GM18511 (cell line): ENCODE measurements at regions not wholly inside any gene's neighbourhood (a gene's known extent, or its start where the extent isn't known, plus 50 kb on each side); places are given as distances from the start of the nearest gene placed in this dataset.

Source experiments
- ATAC-seq: cut with Tn5 transposase; IDR thresholded peaks from one replicate; pipeline ENCODE4 v1.9.1; 2021; ENCODE audit warnings: mild to moderate bottlenecking, moderate library complexity; ENCODE audit not compliant: unreplicated experiment

DNA sequence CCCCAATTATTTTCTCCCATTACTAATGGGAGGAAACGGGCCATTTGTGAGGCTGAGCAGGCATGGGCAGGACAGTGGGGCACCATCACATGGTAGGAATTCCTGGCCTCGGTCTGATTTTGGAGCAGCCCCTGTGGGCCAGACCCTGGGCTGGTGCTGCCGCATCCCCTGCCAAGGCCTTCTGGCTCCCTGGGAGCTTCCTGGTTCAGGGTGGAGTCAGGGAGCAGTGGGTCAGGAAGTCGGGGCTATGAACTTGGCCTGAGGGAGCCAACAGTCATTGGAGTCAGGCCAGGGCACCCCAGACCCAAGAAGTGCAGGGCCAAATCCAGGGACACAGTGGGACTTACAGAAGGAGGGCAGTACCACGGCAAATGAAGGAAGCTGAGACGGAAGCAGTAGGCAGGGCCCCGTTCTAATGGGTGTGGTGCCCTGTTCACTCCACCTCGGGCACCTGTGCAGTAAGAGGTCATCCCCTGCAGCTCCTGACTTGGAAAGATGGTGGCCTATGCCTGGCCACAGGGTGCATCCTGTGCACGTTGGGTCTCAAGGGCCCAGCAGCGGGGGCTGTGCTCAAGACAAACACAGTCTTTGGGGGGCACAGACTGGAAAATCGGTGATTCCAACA is 328.1 kb downstream of the SMAD2 start:
- ATAC-seq: no peak

DNA sequence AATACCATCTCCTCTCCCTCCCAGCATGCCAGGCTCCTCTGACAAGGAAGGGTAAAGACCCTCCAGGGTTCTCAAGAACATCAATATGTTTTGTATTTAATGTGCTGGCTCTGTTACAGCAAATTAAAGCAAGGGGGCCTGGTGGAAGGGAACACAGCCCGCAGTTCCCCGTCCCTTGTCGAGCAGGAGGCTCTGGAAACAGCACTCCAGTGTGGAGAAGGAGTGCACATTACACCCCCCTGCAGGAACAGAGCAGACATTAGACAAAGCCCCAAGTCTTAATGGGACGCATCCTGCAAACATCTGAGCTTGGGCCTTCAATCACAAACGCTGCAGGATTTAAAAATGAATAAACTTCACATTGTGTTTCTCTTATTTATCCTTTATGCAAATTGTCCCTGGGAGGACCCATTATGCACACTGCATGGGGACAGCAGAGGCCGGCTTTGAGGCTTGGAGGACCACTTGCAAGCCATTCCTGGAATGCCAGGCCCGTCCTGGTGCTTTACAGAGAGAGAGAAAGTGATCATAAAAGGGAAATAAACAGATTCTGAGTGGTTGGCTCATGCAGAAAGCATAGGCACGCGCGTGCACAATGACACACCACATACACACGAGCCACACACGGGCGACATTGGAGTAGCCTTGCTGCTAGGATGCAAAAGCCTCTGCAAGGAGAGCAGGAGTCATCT is 328.7 kb downstream of the SMAD2 start:
- no peak for ATAC-seq

DNA sequence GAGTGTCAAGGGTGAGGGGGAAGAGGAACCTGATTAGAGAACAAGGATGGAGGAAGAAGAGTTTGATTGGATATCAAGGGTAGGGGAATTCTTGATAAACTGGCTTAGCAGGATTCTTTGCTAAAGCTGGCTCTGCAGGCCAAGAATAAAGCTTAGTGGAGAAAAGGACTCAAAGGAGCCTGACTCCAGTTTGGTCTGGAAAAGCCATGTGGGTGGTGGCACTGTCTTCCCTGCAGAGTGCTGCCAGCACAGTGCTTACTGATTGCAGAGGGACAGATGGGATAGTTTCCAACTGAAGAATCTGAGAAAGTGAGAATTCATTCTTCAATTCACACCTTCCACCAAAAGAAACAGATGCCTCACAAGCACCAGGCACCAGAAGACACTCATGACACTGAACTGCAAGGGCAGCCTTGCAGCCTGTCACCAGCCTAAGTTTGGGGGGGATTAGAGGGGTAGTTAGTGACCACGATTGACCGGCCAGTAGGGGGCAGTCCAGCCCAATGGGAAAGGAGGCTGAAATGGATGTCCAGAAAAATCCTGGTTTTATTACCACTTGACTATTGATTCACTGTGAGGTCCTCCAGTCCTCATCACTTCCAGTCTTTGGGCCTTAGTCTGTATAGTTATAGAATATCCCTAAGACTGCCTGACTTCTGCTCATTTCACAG is 334.5 kb downstream of the SMAD2 start:
- no peak for ATAC-seq

DNA sequence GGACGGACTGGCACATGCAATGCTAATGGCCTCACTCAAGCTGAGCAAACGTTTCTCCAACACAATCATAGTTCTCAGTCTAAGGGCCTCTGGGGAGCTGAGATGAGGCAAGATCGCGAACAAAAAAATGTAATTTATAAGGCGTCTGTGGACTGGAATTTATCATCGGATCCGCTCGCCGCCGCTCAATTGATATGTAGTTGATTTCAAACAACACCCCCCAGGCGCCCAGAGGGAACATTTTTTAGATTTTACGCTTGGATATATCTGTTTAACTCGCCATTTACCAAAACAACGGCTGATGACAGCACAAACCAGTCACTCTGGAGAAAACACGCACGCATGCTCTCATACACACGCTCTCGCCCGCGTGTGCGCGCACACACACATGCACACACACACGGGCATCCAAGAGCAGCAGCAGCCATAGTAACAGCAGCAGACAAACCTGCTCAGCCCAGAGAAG is 335.8 kb downstream of the SMAD2 start:
- no peak for ATAC-seq

DNA sequence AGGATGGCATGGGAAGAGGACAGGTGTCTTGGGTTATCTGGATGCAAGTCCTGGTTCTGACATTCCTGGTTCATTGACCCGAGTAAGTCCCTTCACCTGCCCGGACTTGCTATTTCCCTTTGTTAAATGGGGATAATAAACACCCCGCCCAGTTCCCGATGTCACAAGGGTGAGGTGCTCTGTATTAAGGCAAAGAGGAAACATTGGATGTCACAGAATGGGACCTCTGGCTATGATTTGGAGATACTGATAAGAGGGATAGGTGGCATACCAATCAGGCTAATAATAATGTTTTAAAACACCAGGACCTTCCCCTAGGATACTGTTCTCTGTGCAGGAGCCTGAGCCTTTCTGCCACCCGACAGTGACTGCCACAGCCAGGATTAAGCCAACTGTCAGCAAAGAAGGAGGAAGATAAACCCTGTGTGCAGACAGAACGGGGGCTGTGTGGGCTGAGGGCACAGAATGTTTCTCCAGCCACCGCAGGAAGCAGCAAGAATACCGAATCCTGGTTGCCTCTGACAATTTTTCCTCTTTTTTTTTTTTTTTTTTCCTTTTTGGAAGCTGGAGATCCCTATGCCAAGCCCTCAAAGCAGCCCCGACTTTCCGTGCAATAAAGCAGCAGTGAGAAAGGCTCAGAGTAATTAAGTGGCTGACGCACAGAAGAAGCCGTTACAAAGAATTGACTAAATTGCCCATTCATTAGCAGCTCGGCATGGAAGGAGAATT is 336.6 kb downstream of the SMAD2 start:
- ATAC-seq: no peak

DNA sequence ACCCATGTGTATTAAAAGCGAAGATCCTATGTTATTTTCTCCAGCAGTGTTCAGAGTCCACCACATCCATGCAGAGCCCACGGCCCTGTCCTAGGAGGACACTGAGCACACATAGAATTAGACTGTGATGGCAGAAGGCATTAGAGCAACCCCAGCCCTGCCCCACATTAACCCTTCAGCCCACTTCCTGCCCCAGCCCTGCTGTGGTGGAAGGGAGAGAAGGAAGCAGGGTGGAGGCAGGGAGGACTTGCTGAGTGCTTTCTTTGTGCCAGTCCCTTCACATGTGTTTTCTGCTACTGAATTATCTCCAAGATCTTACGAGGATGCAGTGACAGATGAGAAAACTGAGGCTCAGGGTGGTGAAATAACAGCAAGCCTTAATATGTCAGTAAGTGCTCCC is 339.0 kb downstream of the SMAD2 start:
- ATAC-seq: no peak

DNA sequence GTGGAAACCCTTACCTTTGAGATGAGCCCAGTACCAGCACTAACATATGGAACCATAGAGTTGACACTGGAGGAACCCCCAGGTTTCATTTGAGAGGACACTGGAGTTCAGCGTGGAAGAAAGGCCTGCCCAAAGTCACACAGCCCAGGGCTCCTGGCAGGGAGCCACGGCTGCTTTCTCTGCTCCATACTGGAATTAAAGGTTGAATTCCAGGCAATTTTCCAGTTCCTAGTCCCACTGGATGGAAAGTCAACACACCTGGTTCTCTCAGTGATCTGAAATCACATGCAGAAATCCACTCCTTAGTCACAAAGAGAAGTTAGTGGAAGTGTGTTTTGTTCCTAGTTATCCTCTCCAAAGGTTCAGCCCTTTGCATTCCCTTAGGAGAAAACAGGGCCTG is 336.1 kb upstream of the SKOR2 start:
- ATAC-seq: no peak

DNA sequence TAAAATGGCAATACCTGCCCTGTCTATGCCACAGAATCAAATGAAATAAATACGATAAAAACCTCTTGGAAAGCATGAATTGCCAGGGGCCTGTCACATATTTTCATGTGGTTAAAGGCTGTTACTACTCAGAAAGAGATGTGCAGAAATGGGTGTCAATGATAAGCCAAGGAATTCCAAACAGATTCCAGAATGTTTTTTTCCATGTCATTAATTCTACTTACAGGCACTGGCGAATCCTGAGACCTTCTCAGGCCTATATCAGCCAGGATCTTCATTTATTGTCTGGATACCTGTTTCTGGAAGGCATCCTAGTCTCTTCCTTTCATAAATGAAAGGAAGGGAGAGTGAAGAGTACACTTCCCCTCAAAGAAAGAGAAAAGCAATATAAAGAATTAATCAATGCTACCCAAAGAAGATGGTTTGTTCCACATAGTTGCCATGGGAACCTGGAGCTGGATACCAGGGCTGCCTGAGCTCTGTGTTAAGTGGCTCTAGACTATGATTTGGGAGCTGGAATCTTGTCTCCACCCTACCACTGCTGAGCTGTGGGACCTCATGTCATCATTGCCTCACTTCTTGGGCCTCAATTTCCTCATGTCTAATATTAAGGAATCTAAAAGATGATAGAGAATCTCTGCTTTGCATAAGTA is 335.1 kb upstream of the SKOR2 start:
- no peak for ATAC-seq

DNA sequence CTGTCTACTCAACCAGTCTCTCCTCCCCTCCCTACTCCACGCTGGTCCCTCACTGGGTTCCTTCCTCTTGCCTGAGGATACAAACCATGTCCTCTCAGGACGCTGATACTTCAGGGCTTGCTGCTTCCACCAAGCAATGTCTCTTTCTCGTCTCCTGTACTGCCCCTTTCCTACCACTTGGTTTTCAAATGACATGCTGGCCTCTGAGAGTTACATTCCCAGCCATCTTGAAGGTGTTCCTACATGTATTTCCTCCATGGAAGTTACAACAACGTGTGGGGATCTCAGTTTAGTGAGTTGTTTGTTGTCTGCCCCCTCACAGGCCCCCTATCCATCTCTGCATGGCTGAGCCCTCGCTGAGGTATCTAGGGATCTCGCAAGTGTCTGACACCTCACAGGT is 334.5 kb upstream of the SKOR2 start:
- no peak for ATAC-seq

DNA sequence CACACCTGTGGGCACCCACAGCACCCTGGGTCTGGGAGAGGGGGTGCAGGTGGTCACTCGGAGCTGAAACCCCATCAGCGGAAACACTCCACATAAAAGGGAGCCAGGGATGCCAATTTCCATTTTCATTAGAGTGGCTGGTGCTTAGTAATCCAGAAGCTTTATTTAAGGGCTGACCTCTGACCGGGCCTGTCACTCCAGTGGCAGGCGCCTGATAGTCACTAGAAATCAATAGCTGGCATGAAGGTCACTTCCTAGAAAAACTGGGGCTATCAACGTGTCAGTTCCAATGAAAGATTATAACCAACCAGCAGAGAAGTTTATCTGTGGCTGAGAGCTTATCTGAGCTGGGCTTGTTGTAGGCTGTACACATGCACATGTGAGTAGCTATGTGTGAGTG is 333.7 kb upstream of the SKOR2 start:
- ATAC-seq: no peak

DNA sequence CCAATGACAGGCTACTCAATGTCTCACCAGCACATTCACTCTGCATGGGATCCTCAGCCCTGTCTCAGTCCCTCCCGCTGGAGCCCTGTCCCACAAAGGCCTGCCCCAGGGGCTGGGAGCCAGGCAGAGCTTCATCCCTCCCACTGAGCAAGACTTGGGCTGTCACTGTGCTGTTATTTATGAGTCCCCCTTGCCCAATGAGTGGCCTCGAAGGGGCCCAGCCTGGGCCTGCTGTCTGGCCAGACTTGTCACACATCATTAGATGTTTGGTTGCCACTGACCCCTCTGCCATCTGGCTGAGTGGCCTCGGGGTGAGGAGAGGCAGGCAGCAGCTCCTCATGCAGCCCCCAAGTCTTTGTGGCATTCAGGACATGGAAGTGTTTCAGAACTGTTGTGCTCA is 330.6 kb upstream of the SKOR2 start:
- no peak for ATAC-seq

DNA sequence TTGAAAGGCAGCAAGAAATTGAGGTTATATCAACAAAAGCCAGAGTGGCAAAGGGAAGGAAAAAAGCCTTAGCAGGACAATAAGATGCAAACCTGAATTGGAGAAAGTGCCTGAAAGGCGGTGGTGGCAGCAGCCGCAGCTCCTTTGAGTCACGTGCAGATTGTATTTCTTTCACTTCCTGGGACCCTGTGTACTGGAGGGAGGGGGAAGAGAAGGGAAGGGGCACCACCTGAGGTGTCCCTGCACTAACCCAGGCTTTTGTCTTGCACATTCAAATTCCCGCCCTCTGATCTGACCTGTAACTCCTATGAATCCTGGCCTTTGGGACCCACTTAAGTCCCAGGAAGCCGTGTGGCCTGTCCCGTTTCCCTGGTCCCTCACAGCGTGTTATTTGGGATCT is 326.1 kb upstream of the SKOR2 start:
- ATAC-seq: no peak

DNA sequence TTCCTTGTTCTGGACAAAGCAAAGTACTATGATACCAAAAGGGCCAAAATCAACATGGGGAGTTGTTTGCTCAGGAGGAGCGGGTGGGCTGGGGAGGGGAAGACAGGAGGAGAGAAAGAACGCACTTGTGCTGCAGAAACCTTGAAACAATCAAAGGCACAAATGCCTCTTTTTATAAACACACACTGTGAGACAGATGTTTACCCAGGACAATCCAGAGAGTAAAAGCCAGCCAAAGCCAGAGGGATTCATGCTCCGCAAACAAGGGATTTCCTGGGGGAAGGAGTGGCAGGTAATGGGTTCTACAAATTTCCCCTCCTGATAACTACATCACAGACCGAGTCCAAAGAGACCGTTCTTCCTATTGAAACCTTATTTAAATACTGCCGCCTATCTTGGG is 323.5 kb upstream of the SKOR2 start:
- ATAC-seq: no peak

DNA sequence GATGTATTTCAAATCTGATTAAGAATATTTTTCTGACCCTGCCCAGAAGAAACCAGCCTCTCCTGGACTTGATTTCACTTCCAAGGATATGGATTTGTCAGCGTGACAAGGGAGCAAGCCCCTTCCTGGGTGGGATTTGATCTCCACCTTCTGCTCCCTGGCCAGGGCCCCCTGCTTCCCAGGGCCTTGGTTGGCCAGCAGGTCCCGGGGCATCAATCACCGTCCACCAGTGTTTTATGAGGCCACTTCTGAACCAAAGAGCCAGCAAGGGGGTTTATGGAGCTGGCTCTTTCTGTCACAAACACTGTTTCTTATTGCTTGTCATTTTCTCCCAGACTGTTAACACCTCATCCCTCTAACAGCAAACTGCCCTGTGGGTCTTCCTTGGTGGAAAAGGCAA is 320.5 kb upstream of the SKOR2 start:
- ATAC-seq: no peak

DNA sequence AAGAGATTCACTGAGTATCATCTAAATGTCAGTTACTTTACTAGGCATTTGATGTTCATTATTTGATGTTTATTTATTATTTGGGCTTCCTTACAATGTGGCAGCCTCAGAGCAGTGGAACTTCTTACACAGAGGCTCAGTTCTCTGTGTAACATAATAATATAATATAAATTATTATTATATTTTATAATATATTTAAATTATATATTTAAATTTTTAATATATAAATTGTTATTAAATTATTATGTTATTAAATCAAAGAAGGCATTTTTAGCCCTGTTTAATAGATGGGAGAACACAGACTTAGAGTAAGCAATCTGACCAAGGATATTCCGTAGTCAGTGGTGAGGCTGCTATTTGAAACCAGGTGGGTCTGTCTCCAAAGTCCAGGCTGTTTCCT is 315.3 kb upstream of the SKOR2 start:
- ATAC-seq: no peak

DNA sequence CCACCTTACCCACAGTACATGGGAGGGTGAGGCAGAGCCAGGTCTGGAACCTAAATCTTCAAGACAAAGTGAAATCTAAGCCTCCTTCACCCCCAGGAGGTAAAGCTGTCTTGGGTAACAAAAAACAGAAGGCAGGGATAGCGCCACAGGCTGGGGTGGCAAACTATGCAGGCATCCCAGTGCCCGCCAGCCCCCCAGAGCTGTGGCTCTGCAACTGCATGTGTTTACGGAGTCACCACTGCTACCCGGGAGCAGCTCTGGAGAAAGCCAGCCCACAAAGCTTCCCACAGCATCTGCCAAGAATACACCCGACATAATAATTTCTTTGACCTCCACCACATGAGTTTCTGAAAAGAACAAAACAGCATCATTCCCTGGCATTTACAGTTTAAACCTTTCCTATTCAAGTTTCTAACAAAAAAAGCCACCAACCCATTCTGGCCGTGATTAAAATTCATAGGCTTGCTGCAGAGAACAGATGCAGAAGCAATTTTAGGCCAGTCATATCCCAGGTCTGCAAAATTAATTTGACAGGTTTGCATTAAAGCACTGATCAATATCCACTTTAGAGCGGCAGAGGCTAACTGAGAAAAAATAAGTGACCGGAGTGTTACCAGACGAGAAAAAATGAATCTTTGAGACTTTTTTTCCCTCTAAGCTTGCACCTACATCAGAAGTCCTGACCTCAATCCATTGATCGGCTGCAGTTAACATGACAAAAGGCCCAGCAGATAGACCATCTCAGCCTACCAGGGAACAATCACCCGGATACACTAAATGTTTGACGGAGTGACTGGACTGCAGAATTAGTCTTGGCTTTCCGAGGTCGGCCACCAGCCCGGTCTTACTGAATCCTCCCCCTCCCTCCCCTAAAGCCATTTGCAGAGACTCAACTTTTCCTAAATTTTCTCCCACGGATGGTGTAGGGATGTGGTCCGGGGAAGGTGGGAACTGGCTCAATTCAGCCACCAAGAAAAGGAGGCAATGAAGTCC is 309.6 kb upstream of the SKOR2 start:
- no peak for ATAC-seq

DNA sequence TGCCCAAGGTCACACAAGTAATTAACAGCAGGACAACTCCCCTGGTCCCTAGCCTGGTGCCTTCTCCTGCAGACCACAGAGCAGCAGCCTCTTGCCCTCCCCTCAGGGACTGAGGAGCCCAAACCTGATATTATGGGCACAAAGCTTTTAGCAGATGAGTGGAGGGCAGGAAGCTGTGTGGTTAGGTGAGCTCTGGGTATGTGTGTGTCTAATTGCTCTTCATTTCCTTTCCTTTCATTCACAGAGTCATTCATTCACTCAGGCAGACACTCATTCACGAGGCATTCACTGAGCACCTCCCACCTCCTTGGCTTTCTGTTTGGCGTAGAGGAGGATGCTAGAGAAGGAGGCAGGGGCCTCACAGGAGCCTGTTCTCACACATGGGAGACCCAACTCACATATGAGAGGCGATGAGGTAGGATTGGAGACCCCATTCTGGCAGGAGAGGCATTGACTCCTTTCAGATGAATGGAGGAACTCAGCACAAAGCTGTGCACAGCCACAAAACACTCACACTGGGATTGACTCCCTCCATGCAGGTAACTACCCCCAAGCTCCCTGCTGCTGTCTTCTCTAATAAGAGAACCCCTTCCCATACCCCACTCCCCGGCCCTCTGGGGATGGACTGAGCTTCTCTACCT is 306.8 kb upstream of the SKOR2 start:
- peak; percentile 91 for ATAC-seq

DNA sequence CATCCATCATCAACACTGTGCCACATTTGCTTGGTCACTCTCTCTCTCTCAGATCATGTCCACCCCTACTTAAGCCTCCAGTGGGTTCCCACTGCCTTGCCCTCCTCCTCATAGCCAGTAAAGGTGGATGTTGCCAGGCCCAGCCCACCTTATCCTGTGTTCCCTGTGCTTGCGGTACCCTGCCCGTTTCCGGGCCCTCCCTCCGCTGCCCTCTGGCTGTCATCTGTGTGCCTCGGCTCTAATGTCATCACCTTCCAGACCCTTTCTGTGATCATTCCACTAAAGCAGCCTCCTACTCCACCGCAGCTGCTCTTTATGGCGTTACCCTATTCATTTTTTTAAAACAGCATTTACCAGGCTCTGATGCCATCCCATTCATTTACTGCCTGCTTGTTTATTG is 305.7 kb upstream of the SKOR2 start:
- no peak for ATAC-seq

DNA sequence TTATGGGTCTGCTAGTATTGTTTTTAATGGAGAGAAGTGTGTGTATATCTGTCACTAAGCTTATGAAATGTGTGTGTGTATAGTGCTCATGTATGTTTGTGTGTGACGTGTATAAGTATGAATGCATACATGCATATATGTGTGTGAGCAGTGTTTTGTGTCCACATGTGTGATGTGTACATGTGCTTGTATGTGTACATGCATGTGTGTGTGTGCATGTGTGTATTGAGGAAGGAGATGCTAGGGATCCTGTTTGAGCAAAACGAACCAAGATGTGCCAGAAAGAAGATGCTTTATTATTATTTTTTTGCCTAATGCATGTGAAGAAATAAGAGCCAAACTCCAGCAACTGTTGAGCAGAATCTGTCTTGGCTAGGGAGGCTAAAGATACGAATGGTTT is 301.3 kb upstream of the SKOR2 start:
- ATAC-seq: no peak

DNA sequence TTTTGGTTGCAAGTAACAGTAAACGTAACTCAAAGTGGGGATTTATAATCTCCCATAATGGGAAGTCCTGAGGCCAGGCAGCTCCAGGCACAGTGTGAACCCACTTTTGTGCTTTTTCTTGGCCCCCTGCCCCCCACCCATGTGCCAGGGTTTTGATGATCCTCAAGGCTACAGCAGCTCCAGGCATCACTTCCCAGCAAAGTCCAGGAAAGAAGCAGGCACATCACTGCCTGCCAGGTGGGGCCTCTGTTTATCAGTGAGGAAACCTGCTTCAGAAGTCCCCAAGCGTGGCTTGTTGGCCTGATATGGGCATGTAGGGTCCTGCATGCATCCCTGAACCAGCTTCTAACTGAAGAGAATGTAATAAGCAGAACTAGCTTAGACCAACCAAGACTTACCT is 299.2 kb upstream of the SKOR2 start:
- no peak for ATAC-seq
